ENCODE measurements at regions not wholly inside any gene's neighbourhood (a gene's known extent, or its start where the extent isn't known, plus 50 kb on each side); places are given as distances from the start of the nearest gene placed in this dataset.

DNA sequence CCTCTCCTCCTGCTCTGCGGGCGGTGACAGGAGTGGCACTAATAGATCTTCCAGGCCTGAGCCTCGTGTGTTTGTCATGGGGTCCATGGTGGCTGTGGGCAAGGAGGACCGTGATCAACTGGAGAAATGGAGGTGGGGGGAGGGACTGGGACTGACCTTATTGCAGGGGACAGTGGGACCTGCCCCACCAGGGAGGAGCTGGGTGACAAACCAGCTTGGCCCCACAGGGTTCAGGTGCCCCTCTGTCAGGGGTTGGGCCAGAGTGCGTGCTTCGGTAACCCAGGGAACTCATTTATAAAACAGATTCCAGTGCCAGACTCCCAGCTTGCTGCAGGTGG lies 366.5 kb downstream of the BCOR start:
- TF ChIP-seq CTCF (IDR thresholded peaks at IDR 0.05) (no peak), POLR2A (IDR thresholded peaks at IDR 0.05) (no peak)
